GM19455 (cell line): ENCODE measurements at regions not wholly inside any gene's neighbourhood (a gene's known extent, or its start where the extent isn't known, plus 50 kb on each side); places are given as distances from the start of the nearest gene placed in this dataset.

Experiments
- ATAC-seq: cut with Tn5 transposase; IDR thresholded peaks from one replicate; pipeline ENCODE4 v1.9.1; 2021; ENCODE audit not compliant: unreplicated experiment

GRCh38 chr11:106327637-106328036 is 250.2 kb downstream of the AASDHPPT start:
- no peak for ATAC-seq

GRCh38 chr11:106329273-106330018 is 252.0 kb downstream of the AASDHPPT start:
- no peak for ATAC-seq

- no peak for ATAC-seq
These were observed 253.7 kb downstream of the AASDHPPT start for GRCh38 chr11:106331176-106331575.

GRCh38 chr11:106333678-106334077 is 256.2 kb downstream of the AASDHPPT start:
- ATAC-seq = no peak

GRCh38 chr11:106344394-106344793 is 266.9 kb downstream of the AASDHPPT start:
- ATAC-seq = no peak

GRCh38 chr11:106344966-106345365 is 267.5 kb downstream of the AASDHPPT start:
- no peak for ATAC-seq

GRCh38 chr11:106353031-106353430 is 275.6 kb downstream of the AASDHPPT start:
- no peak for ATAC-seq

GRCh38 chr11:106369224-106369623 is 291.8 kb downstream of the AASDHPPT start:
- ATAC-seq = no peak

GRCh38 chr11:106378513-106379179 is 301.2 kb downstream of the AASDHPPT start:
- ATAC-seq = no peak

GRCh38 chr11:106379265-106379664 is 301.8 kb downstream of the AASDHPPT start:
- no peak for ATAC-seq

GRCh38 chr11:106379712-106380111 is 302.2 kb downstream of the AASDHPPT start:
- no peak for ATAC-seq

GRCh38 chr11:106381895-106382294 is 304.4 kb downstream of the AASDHPPT start:
- no peak for ATAC-seq

- no peak for ATAC-seq
These were observed 307.0 kb downstream of the AASDHPPT start for GRCh38 chr11:106384429-106384828.

GRCh38 chr11:106386519-106386918 is 309.1 kb downstream of the AASDHPPT start:
- ATAC-seq = no peak

- ATAC-seq = no peak
These were observed 311.6 kb downstream of the AASDHPPT start for GRCh38 chr11:106389101-106389500.

GRCh38 chr11:106390078-106390477 is 312.6 kb downstream of the AASDHPPT start:
- ATAC-seq = no peak

- no peak for ATAC-seq
These were observed 314.4 kb downstream of the AASDHPPT start for GRCh38 chr11:106391771-106392420.

GRCh38 chr11:106395716-106396349 is 318.4 kb downstream of the AASDHPPT start:
- no peak for ATAC-seq

- ATAC-seq = no peak
These were observed 320.5 kb downstream of the AASDHPPT start for GRCh38 chr11:106397787-106398501.

- no peak for ATAC-seq
These were observed 321.1 kb downstream of the AASDHPPT start for GRCh38 chr11:106398502-106399075.
